Mesenchymal stem cell (in vitro differentiated cells and primary cell): ENCODE measurements at regions not wholly inside any gene's neighbourhood (a gene's known extent, or its start where the extent isn't known, plus 50 kb on each side); places are given as distances from the start of the nearest gene placed in this dataset.

ENCODE experiments used
- DNase-seq: peaks from one replicate; pipeline ENCODE4 v3.0.0-alpha.2; 2013
- H2AFZ ChIP-seq: one replicate; pipeline ENCODE4 v1.6.1; 2013; ENCODE audit warnings: low read depth, mild to moderate bottlenecking, control low read depth, inconsistent platforms, low read length, moderate library complexity
- H2AK5ac ChIP-seq: 2 replicates; pipeline ENCODE4 v1.6.1; 2013; ENCODE audit warnings: low read length, moderate library complexity, mild to moderate bottlenecking, inconsistent platforms; ENCODE audit not compliant: severe bottlenecking
- H2BK120ac ChIP-seq: one replicate; pipeline ENCODE4 v1.6.1; 2013; ENCODE audit warnings: low read depth, mild to moderate bottlenecking, inconsistent platforms, low read length, moderate library complexity
- H2BK12ac ChIP-seq, 2 experiments: one replicate each; pipeline ENCODE4 v1.6.1; 2013; ENCODE audit warnings: inconsistent platforms in 2 of 2, low read length in 2 of 2, mild to moderate bottlenecking in 2 of 2, moderate library complexity in 2 of 2, control low read depth in 1 of 2
- H2BK15ac ChIP-seq: one replicate; pipeline ENCODE4 v1.6.1; 2013; ENCODE audit warnings: mild to moderate bottlenecking, low read depth, inconsistent platforms; ENCODE audit not compliant: poor library complexity, severe bottlenecking
- H2BK5ac ChIP-seq: 2 replicates; pipeline ENCODE4 v1.6.1; 2013; ENCODE audit warnings: low read depth, mild to moderate bottlenecking, low read length, control low read depth, inconsistent platforms; ENCODE audit not compliant: poor library complexity, severe bottlenecking
- H3K14ac ChIP-seq, 2 experiments: one replicate each; pipeline ENCODE4 v1.6.1; 2013; ENCODE audit warnings: inconsistent platforms in 2 of 2, low read length in 2 of 2, control low read depth in 1 of 2, mild to moderate bottlenecking in 1 of 2, moderate library complexity in 1 of 2
- H3K18ac ChIP-seq, 2 experiments: one replicate each; pipeline ENCODE4 v1.6.1; 2013; ENCODE audit warnings: inconsistent platforms in 2 of 2, low read length in 2 of 2, control low read depth in 1 of 2, low read depth in 1 of 2, mild to moderate bottlenecking in 1 of 2
- H3K23ac ChIP-seq, 2 experiments: one replicate each; pipeline ENCODE4 v1.6.1; 2013; ENCODE audit warnings: inconsistent platforms in 2 of 2, low read length in 2 of 2, mild to moderate bottlenecking in 2 of 2, moderate library complexity in 2 of 2, control low read depth in 1 of 2
- H3K27ac ChIP-seq: 2 replicates; pipeline ENCODE4 v1.5.1; 2013; ENCODE audit warnings: mild to moderate bottlenecking, moderate library complexity, low read length, control low read depth, inconsistent platforms; ENCODE audit not compliant: poor library complexity, severe bottlenecking
- H3K27me3 ChIP-seq, 2 experiments: 2 replicates each; pipeline versions ENCODE4 v1.6.1 to v1.7.0; 2013; ENCODE audit warnings: low read length in 2 of 2, mild to moderate bottlenecking in 2 of 2, moderate library complexity in 2 of 2, control low read depth in 1 of 2, inconsistent platforms in 1 of 2; ENCODE audit not compliant: control insufficient read depth in 1 of 2, insufficient read depth in 1 of 2
- H3K36me3 ChIP-seq, 2 experiments: 2 replicates each; pipeline versions ENCODE4 v1.6.1 to v1.7.0; 2013; ENCODE audit warnings: low read length in 2 of 2, control low read depth in 1 of 2, inconsistent platforms in 1 of 2, low read depth in 1 of 2, mild to moderate bottlenecking in 1 of 2; ENCODE audit not compliant: insufficient read depth in 2 of 2, control insufficient read depth in 1 of 2
- H3K4ac ChIP-seq, 2 experiments: one replicate each; pipeline ENCODE4 v1.6.1; 2013; ENCODE audit warnings: inconsistent platforms in 2 of 2, low read length in 2 of 2, mild to moderate bottlenecking in 2 of 2, moderate library complexity in 2 of 2, control low read depth in 1 of 2, low read depth in 1 of 2
- H3K4me1 ChIP-seq: 2 replicates; pipeline ENCODE4 v1.6.1; 2013; ENCODE audit warnings: low read depth, low read length, control low read depth; ENCODE audit not compliant: control insufficient read depth, insufficient read depth
- H3K4me2 ChIP-seq: 2 replicates; pipeline ENCODE4 v1.6.1; 2013; ENCODE audit warnings: low read length, mild to moderate bottlenecking, inconsistent platforms; ENCODE audit not compliant: poor library complexity, severe bottlenecking
- H3K4me3 ChIP-seq, 2 experiments: 2 replicates each; pipeline versions ENCODE4 v1.5.1 to v1.7.0; 2013; ENCODE audit warnings: low read length in 2 of 2, mild to moderate bottlenecking in 2 of 2, control low read depth in 1 of 2, low read depth in 1 of 2; ENCODE audit not compliant: insufficient read depth in 1 of 2
- H3K79me1 ChIP-seq: replicated peaks from 2 replicates; pipeline ENCODE4 v1.6.1; 2013; ENCODE audit warnings: mild to moderate bottlenecking, control low read depth, low read length, inconsistent platforms; ENCODE audit not compliant: poor library complexity, severe bottlenecking
- H3K9ac ChIP-seq: 2 replicates; pipeline ENCODE4 v1.7.0; 2013; ENCODE audit warnings: mild to moderate bottlenecking, low read length, moderate library complexity
- H3K9me3 ChIP-seq: 2 replicates; pipeline ENCODE4 v1.7.0; 2013; ENCODE audit warnings: mild to moderate bottlenecking, low read length; ENCODE audit not compliant: control insufficient read depth
- H4K8ac ChIP-seq: one replicate; pipeline ENCODE4 v1.6.1; 2013; ENCODE audit warnings: inconsistent platforms, mild to moderate bottlenecking, low read length, moderate library complexity
- H4K91ac ChIP-seq: one replicate; pipeline ENCODE4 v1.6.1; 2013; ENCODE audit warnings: mild to moderate bottlenecking, low read length, inconsistent platforms
- WGBS: methylation state at CpG from one replicate; pipeline ENCODE4 v1.1.7; 2013; ENCODE audit warnings: mixed read lengths; 5-methylcytosine and 5-hydroxymethylcytosine counted together

DNA sequence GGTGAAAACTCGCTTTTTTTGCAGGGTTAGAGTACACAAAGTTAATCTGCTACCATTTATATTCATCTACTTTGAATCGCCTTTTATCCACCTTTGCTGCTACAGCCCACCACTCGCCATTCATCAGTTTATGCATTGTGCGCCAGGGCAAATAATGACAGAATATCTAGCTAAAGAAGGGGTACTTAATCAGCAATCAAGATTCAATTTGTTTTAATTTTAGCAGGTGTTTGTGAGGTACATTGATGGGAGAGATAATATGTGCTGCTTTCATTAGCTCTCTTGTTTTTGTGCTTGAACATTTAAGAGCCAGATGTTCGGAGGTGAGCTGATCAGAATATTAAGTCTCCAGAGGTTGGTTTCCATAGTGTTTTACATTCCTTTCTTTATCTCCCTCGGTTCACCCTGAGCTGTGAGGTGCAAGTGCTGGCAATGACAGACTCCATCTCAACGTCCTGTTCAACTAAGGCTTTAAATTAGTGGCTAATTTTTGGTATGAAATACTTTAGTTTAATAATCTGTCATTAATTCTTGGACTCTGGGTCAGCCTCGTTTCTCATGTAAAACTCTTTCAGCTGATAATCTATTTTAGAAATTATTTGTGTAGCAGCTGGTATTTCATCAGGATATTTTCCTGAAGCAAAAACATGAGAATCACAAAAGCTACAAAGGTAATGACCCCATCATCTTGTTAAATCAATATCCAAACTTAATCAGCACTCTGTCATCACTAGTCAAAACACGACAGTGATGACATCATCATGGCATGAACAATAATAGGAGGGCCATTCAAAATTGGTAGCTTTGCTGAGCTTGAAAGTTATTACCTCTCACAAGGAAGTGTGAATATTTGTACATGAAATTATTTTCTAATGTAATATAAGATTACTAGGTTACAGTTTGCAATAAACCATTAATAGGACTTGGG is 479.9 kb upstream of the FANCL start:
- Histone ChIP-seq H3K27me3 (no peaks in the 10 kb centered on the region), H2AFZ (no peak overlapping the region), H3K9me3 (no peaks in the 10 kb centered on the region), H3K36me3 (no peaks in the 10 kb centered on the region), H4K8ac (no peak overlapping the region), H3K9ac (no peak overlapping the region), H3K23ac (no peak overlapping the region), H3K4me1 (no peaks in the 10 kb centered on the region), H3K4me2 (no peak overlapping the region), H3K4ac (no peak overlapping the region), H2BK12ac (no peak overlapping the region), H3K14ac (no peak overlapping the region), H3K27ac (no peak overlapping the region), H3K18ac (no peak overlapping the region), H3K79me1 (no peaks in the 10 kb centered on the region), H4K91ac (no peak overlapping the region), H2BK5ac (no peak overlapping the region), H2AK5ac (no peak overlapping the region), H3K4me3 (no peak overlapping the region), H2BK120ac (no peak overlapping the region), H2BK15ac (no peak overlapping the region)
- WGBS = 56% methylated on average over 4 of the region's 9 CpGs
- no peak for DNase-seq

DNA sequence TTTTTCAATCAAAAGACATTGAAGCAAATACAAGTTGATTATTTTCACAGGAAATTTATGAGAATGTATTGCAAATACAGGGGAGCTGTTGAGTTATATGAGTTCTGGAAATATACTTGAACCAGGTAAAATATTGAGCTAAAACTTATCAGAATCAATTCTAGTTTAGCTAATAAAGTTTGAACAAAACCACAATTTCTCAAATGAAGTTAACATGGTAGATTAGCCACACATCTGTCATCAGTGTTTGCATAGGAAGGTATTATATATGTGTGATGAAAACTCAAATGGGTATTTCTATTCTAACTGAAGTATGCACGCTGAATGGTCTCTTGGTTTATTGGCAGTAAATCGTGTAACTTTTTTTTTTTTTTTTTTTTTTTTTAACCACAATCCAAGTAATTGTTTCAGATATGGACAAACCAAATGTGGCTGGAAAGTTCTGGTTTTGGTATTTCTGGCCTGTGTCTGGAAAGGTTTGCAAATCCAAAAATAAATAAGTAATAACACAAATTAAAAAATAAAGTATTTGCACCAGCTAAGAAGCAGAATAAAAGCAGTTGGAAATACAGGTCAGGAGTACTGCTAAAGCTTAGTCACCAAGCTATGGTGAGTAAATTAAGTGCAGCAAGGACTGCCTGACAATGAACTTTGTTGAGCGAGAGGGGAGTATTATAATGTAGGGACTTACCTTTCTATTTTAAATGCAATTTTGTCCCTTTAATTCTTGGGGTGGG is 479.1 kb upstream of the FANCL start:
- Histone ChIP-seq H4K91ac (no peak overlapping the region), H3K9me3 (no peaks in the 10 kb centered on the region), H3K36me3 (no peaks in the 10 kb centered on the region), H3K27ac (no peak overlapping the region), H3K4me2 (no peak overlapping the region), H2BK15ac (no peak overlapping the region), H4K8ac (no peak overlapping the region), H3K18ac (no peak overlapping the region), H3K23ac (no peak overlapping the region), H2AK5ac (no peak overlapping the region), H3K9ac (no peak overlapping the region), H2AFZ (no peak overlapping the region), H2BK12ac (no peak overlapping the region), H2BK5ac (no peak overlapping the region), H3K4ac (no peak overlapping the region), H3K4me1 (no peaks in the 10 kb centered on the region), H3K27me3 (no peaks in the 10 kb centered on the region), H3K79me1 (no peaks in the 10 kb centered on the region), H3K4me3 (no peak overlapping the region), H3K14ac (no peak overlapping the region), H2BK120ac (no peak overlapping the region)
- DNase-seq = no peak
- WGBS = no CpG with 5 or more reads among the region's 3 CpGs

- H2AFZ ChIP-seq = no peak overlapping the region
- no peak overlapping the region for H3K4me2 ChIP-seq
- H2BK15ac ChIP-seq = no peak overlapping the region
- H3K18ac ChIP-seq = no peak overlapping the region
- H3K4ac ChIP-seq = no peak overlapping the region
- H2AK5ac ChIP-seq = no peak overlapping the region
- H4K8ac ChIP-seq = no peak overlapping the region
- H3K23ac ChIP-seq = no peak overlapping the region
- H2BK120ac ChIP-seq = no peak overlapping the region
- H3K27me3 ChIP-seq = no peaks in the 10 kb centered on the region
- no peak overlapping the region for H3K14ac ChIP-seq
- no peak overlapping the region for H3K9ac ChIP-seq
- H3K79me1 ChIP-seq = no peaks in the 10 kb centered on the region
- no peak for DNase-seq
- H3K9me3 ChIP-seq = no peaks in the 10 kb centered on the region
- no peak overlapping the region for H2BK5ac ChIP-seq
- H3K4me3 ChIP-seq = no peak overlapping the region
- H3K27ac ChIP-seq = no peak overlapping the region
- no peaks in the 10 kb centered on the region for H3K36me3 ChIP-seq
- 79% methylated on average over 2 of the region's 2 CpGs for WGBS
- no peaks in the 10 kb centered on the region for H3K4me1 ChIP-seq
- no peak overlapping the region for H2BK12ac ChIP-seq
- H4K91ac ChIP-seq = no peak overlapping the region
Observed at GRCh38 chr2:58715344-58715743, 474.2 kb upstream of the FANCL start.

DNA sequence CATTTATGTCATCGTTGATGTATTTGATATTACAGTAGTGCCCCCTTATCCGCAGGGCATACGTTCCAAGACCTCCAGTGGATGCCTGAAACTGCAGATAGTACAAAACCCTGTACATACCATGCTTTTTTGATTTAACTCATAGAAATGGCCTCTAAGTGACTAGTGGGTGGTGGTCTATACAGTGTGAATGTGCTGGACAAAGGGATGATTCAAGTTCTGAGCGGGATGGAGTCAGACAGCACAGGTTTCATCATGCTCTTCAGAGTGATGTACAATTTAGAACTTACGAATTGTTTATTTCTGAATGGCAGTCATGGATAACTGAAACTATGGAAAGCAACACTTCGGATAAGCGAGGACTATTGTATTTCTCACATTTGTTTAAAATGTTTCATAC is 473.1 kb upstream of the FANCL start:
- Histone ChIP-seq H3K18ac (no peak overlapping the region), H3K79me1 (no peaks in the 10 kb centered on the region), H2AK5ac (no peak overlapping the region), H3K23ac (no peak overlapping the region), H2BK12ac (no peak overlapping the region), H4K8ac (no peak overlapping the region), H2AFZ (no peak overlapping the region), H2BK120ac (no peak overlapping the region), H3K4me1 (no peaks in the 10 kb centered on the region), H3K4me2 (no peak overlapping the region), H3K14ac (no peak overlapping the region), H3K9me3 (no peaks in the 10 kb centered on the region), H3K9ac (no peak overlapping the region), H3K36me3 (no peaks in the 10 kb centered on the region), H3K27me3 (no peaks in the 10 kb centered on the region), H2BK15ac (no peak overlapping the region), H3K4ac (no peak overlapping the region), H4K91ac (no peak overlapping the region), H3K27ac (no peak overlapping the region), H2BK5ac (no peak overlapping the region), H3K4me3 (no peak overlapping the region)
- DNase-seq = no peak
- WGBS = 96% methylated on average over 4 of the region's 7 CpGs
